Right hindlimb (tissue), 1 donor: ENCODE measurements at regions not wholly inside any gene's neighbourhood (a gene's known extent, or its start where the extent isn't known, plus 50 kb on each side); places are given as distances from the start of the nearest gene placed in this dataset.

Source experiments
- DNase-seq: peaks from one replicate; pipeline ENCODE4 v3.0.0-alpha.2; 2018

DNA sequence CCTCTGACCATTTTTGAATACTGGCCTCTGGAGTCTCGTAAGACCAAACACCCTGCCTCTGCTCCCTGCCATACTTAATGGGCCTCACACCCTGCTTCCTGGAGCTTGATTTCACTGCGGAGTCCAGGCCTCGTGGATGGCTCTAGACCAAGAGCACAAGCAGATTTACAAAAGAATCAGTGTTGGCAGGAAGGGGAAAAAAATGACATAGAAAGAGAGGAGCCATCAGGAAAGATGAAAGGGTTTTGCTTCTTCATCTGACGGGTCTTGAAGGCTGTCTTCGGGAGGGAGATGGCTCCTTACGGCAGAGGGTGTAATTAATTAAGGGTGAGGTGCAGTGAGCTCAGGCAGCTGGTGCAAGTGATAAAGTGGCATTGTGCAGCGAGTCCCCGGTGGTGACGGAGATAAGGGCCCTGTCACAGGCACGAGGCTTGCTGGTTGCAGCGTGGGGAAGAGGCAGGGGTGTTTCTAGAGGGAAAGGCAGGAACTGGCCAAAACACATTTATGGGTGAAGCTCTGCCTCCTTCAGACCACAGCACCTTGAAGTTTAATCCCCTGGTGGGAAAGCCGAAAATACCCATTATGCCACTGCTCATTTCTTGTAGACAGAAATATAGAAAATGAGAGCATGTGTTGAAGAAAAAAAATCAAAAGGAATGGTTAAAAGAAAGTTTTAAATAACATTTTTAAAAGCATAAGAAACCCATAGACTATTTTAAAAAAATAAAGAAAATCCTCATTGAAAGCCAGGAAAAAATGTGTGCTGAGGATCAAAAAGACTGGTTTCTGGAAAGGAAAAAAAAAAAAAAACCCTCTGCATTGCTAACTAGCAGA lies 128.6 kb upstream of the LRFN2 start:
- peak; percentile 25 for DNase-seq

DNA sequence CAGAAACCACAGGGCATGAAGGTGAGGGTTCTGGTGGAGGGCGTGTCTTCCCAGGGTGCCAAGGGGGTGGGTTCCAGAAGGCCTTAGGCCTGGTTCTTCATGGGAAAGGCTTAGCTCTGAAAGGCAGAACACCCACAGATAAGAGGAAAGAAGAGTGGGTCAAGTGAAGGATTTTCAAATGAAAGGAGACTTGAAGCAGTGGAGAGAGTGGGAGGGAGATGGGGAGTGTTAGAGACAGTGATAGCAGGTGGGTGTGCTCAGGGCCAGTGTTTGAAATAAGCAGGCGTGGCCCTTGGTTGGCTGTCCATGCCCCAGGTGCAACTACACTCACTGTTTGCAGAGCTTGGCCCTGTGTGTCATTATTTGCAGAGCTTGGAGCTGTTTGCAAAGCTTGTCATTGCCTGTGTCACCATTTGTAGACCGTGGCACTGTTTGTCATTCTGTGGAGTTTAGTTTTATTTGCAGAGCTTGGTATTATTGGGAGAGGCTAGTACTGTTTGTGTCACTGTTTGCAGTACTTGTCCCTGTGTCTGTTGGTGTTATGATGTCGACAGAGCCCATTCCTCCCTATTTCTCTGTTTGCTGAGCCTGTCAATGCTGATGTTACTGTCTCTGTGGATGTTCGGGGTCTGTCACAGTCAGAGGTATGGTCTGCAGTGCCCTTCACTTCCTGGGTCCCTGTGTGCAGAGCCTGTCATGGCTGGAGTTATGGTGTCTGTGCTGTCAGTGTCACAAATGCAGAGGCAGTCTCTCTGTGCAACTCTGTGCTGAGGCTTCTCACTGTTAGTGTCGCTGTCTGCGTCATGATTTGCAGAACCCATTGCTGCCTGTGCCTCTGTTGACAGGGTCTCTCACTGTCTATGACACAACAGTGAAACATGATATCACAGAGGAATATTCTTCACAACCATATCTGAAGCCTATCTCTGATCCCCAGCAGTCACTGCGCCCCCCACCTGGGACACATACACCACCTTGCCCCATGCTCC lies 127.7 kb upstream of the LRFN2 start:
- DNase-seq, result no peak

DNA sequence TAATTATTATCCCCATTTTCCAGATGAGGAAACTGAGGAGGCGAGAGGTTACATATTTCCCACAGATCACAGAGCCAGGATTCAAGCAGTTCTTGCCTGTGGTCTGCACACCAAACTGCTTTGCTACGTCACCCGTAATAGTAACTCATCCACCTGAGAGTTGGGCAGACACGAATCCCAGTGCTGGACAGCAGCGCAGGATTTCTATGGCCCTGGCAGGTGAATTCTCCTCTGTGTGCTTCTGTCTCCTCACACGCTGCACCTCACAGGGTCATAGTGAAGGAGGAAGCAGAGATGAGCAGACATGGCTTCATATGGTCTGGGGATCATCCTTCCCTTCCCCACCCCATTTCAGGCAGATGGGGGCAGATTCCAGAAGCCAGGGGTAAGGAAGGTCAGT lies 127.0 kb upstream of the LRFN2 start:
- no peak for DNase-seq

DNA sequence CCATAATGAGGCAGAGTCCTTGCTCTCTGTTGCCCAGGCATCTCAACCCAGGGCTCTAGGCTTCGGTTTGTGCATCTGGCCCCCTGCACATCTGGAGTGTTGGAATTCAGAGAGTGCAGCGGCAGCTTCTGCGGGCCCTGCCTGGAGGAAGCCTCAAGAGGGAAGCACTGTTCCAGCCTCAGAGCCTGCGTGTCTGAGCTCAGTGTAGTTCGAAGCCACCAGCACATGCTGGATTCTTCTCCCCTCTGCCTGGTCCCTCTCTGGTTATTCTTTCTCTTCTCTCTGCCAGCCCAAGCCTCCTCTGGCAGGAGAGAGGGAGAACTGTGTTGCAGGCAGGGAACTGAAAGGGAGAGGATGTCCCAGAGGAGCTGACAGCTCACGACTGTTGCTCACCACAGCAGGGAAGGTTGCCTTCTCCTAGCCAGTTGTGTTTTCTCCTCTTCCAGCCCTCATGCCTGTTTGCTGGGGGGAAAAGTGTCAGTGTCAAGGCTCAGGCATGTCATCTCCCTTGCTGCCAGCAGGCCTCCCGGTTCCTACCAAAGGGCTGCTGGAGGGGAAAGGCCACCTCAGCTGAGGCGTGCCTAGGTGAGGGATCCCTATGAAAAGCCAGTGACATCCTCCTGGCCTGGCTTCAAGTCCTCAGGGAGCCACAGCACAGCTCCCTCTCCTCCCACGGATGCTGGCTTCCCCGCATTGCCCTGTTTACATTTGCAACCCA lies 126.0 kb upstream of the LRFN2 start:
- no peak for DNase-seq

DNA sequence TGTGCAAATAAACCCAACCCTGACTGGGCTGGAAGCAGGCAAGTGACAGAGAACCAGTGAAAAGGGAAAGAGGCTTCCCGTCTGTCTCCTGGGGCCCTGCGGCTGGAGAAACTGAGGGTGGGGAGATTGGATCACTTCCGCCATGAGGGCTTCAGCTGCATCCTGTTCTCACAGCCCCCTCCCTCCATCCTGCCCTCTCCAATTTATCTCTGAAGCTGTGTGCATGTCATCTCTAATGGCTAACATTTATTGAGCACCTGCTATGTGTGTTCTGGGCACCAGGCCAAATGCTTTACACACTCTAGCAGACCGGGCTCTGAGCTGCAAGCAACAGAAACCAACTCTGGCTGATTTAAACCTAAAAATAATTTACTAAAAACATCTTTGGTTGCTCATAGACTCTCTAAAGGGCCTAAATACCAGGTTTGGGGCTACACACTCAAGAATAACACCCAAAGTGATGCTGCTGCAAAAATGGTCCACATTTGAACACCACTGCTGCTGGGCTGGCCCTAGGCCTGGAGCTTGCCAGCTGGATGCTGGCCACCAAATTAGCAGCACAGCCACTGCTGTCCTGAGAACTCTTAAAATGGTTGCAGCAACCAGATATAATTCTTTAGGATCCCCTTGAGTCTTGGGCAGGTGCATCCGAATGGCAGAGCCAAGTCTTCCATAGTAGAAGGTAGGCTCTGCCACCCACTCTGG lies 123.6 kb upstream of the LRFN2 start:
- peak; percentile 72 for DNase-seq

DNA sequence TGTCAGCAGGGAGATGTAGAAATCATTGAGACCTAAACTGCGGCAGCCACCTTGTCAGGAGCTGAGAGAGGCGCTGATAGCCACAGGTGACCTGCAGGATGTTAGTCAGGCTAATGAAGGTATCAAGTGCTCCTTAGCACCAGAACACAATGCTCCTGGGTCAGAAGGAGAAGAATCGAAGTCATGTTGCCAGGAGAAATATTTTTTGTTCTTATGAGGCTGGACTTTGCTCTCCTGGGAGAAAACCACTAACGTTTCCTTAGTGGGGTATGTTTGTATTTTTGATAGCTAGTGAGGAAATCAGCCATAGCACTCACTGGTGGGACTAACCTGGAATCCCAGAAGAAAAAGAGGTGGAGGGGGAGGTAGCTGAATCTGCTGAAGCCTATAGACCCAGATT lies 120.9 kb upstream of the LRFN2 start:
- no peak for DNase-seq

DNA sequence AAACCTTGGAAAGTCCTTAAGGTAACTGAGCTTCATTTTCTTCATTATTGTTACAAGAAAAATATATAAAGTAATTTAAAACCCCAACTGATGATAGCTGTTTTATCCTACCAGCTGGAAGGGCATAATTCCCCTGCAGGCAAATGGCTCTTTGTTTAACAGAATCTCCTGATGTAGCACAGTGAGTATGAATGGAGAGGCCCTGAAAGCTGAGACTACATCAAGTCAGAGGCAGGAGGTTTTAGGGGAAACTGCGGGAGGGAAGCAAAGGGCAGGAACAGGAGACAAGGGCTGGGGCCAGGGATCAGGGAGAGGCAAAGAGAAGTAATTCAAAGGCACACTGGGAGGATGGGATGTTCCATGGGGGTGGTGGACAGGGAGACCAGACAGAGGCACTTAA lies 119.0 kb upstream of the LRFN2 start:
- no peak for DNase-seq

DNA sequence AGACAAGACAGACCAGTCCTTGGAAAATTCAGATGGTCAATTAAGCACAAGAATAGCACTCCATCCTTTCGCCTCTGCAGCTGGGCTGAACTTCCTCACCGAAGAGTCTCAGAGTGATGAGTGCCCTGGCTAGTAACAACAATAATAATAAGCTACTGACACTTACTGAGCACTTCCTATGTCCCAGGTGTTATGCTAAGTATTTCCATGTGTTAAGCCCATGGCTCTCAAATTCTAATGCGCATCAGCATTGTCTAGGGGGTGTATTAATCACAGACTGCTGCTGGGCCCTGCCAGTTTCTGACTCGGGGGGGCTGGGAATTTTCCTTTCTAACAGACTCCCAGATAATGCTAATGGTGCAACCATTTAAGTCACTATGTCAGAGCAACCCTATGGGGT lies 118.2 kb upstream of the LRFN2 start:
- DNase-seq, result no peak

DNA sequence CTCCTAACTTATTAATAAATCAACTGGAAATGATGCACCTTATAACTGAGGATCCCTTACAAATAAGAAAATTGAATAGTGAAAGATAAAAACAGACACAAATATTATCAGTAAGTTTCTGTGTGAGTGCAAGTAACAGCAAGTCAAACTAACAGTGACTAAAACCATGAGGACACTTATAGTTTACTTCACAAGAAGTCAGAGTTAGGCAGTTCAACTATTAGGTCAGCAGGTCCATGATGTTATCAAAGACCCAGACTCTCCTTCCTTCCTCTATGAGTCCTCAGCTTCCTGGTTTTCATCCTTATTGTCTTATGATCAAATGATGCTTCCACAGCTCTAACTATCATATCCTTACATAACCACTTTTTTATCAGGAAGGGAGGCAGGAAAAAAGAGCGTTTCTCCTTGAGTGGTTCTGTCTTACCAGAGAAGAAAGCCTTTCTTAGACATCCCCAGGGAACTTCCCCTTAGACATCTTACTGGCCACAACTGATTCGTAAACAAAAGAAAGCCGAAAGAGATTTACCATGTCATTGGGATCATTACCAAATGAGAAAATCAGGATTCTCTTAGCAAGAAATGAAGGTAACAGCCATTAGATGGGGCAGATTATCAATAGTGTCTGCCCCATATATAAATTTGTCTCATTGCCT lies 114.3 kb upstream of the LRFN2 start:
- no peak for DNase-seq

DNA sequence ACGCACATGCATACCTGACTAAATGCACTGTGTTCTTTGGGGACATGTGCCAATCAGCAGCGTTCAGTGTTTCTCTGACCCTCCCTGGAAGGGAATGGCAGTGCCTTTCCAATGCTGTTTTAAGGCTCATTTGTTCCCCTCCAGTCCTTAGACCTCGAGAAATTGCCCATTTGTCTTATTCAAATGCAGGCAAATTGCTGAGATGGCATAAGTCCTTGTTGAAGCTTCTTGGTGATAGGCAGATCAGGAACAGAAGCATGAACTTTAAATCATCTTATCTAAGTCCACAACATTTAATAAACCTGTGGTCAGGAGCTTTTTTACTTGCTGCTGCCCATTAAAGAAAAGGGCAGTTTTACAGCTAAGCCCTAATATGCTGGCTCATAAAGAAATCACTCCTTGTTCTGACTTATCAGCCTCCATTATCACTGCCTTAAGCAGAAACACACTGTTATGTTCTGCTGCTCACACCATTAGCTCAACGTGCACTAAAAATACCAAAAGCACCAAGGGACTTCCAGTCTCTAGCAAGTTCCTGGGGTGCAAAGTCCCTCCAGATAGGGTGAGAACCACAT lies 112.9 kb upstream of the LRFN2 start:
- DNase-seq, result no peak

DNA sequence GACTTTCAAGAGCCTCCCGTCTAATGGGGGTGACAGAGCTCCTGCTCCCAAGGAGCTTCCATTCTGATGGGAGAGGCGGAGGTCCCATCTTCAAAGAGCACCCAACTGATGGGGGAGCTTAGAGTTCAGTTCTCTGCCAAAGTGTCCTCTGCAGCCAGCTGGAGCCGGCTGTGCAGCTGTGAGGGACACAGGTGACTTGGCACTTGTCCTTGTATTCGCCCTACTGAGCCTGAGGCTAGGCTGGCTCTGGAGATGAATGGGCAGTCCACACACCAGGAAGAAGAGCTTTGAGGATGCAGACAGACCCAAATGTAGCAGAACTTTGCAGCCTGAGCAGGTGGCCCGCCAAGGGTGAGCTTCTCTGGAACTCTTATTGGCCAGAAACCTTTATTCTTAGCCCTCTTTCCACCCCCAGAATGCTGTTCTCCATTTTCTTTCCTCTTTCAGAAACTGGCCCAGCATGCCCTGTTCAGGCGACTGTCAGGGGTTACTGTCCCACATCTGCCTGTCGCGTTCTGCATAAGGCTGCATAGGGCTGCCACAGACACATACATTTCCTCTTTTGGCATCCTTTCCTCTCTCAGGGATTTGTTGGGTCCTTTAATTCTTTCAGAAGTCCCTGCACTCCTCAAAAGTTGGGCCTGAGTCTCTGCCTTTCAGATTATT lies 108.7 kb upstream of the LRFN2 start:
- DNase-seq, result no peak

DNA sequence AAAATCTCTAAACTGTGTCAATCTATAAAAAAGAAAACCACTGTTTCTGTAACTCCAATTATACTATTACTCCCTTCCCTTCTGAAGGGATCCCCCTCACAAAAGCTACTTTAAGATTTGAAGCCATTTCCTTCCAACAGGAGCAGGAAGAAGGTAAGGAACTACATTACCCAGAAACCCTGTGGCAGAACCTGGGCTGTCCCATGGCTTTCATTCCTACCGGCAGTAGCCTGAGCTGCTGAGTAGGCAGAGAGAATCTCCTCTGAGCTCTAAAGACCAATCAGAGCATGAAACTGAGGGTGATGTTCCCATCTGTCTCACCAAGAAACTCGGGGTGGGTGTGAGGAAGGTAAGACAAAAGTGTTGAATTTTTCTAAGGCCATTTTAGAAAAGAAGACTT lies 108.0 kb upstream of the LRFN2 start:
- DNase-seq, result no peak

DNA sequence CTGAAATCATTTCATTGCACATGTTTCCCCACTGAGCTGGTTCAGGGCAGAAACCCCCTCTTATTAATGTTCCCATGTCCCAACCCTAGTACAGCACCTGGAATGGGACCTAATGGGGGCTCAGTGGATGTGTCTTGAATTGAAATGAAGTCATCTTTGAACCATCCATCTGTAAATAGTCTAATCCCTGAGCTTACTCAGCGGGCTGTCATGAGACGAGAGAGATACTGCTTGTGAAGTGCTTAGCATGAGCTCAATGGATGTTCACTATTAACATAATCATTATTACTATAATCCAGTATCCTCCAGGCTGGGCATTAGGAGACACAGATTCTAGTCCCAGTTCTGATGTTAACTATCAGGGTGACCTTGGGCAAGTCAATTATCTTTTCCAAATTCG lies 106.6 kb upstream of the LRFN2 start:
- no peak for DNase-seq

DNA sequence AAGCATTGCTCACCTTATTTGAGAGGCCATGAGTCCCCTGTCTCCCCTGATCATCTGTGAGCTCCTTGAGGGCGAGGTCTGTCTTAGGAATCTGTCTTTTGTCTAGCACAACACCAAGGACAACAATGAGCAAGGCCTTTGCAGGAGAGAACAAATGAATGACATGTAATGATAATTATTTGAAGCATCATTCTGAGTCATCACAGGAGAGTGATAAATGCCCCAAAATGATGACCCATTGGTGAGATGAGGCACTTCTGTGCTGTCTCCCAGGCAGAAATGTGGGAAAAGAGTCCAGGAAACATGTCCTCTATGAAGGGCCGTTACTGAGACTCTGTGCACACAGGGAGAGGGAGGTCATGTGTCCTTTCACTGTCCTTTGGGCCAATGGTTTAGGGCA lies 105.2 kb upstream of the LRFN2 start:
- no peak for DNase-seq

DNA sequence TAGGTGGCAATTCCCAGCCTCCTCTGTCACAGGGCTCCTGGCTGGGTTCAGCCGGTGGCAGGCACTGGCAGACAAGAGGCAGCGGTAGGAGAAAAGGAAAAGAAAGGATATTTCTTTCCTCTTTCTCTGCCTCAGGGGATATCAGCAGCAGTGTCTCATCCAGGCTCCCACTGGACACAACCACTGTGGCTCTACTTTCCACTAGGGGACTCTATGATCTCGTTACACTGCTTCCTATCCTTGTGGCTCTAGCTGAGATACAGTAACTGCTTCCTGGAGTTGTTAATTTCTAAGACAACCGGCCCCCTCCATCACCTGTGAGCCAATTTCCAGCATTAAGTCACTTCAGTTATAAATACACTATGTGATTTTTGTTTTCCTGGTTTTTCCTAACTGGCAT lies 102.0 kb upstream of the LRFN2 start:
- DNase-seq, result no peak

DNA sequence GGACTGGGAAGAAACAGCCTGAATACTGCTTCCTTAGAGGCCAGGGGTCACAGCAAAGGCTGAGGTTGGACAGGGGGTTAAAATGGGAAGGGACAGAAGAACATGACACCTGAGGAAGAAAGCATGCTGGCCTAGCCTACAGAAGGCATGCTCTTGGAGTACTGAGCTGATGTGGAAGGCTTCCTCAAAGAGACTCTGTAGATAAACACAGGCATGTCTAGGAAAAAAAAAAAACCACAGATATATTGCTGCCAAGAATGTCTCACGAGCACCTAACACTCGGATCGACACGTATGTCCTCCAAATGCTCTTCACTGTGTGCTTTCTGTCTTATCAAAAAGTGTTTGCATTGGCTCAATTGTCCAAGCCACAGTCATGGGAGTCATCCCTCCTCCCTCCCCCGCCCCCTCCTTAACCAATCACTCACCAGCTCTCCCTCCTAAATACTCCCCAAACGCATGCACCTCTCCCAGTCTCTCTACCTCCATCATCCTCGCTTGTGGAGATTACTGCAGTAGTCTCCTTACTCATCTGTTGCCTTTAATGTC lies 101.1 kb upstream of the LRFN2 start:
- DNase-seq, result no peak

DNA sequence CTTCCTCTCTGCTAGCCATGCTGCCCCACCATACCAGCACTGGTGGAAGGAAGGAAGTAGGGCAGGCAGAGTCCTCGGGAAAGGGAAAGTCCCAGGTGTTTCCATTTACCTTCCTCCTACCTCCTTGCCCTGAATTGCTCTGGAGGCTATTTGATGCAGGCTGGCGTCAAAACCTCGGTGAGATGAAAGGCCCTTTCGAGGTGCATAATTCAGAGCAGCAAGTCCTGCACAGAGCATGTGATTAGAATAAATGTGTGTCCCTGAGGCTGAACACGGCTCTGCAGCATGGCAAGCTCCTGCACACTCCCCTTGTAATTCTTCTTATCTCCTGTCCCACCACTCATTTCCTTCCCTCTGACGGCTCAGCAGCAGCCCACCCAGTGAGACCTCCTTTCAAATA lies 98.7 kb upstream of the LRFN2 start:
- DNase-seq, result no peak

DNA sequence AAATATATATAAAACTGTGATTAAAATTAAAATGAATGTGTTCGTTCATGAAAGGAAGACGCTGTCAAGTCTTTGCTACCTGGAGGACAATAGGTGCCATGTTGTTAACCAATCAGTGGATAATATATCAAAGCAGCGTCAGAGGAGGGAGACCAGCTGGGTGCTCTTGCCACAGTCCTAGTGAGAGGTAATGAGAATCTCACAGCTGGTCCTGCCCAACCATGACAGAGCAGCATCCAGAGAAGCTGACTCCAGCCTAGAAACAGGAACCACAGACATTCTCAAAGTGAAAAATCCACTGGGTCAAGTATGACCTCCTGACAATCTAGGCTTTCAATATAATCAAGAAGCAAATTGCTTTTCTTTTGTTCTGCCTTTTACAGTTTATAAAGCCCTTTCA lies 94.5 kb upstream of the LRFN2 start:
- DNase-seq, result no peak

DNA sequence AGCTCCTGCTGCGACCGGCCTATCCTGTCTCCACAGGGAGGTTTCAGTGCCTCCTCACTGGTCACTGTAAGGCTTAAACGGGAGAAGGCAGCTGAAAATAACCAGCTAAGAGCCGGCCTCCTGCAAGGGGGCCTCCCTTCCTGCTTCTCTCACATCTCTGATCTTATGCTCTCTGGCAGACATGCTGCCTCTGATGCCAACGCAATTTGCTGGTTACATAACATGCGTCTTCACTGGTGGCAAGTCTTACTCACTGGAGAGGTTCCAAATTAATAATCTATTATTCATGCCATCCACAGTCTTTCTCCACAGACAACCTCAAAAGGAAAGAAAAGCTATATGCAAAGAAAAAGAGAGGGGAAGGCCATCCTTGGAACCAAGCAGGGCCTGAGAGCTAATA lies 91.8 kb upstream of the LRFN2 start:
- DNase-seq, result no peak

DNA sequence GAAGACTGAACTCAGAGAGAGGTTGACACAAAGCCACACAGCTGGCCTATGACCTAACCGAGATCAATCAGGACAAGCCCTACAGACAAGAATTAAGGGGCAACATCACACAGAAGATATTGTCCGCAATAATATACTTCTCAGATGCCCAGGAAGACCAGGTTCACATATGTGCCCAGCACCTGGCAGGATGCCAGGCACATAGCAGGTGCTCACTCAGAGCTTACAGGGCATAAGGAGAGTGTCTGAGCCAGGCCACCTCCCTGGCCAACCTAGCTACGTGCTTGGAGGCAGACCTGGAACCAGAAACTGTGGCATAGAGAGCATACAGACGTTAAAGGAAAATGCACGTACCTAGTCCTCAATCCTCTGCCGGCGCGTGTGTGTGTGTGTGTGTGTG lies 87.0 kb upstream of the LRFN2 start:
- no peak for DNase-seq

DNA sequence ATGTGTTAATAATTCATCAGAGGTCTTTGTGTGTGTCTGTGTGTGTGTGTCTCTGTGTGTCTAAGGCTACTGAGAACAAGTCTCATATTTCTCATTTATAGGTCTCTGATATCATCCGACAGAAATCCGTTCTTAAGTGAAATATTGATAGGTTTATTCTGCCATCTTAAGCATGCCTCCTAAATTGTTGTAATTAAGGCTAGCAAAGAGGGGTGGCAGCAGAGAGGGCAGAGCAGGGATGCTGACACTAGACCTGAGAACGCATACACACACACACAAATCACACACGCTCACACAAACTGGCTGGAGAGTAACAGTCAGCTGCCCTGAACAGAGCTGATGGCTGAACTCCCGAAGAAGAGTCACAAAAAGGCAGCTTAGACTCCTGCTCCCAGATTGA lies 84.9 kb upstream of the LRFN2 start:
- DNase-seq, result no peak
